ENCODE measurements at regions not wholly inside any gene's neighbourhood (a gene's known extent, or its start where the extent isn't known, plus 50 kb on each side); places are given as distances from the start of the nearest gene placed in this dataset.

GRCh38 chr11:122045181-122045586 lies 70.8 kb downstream of the BLID start:
- Mint-ChIP-seq H3K4me1 (ENCODE audit: low read depth, unreplicated experiment) (peaks cover 28% of the 10 kb centered on the region), H3K27ac (ENCODE audit: unreplicated experiment) (peak overlapping the region; percentile 76), H3K36me3 (ENCODE audit: low read depth, unreplicated experiment) (peaks cover 6% of the 10 kb centered on the region), H3K27me3 (ENCODE audit: low read depth, unreplicated experiment) (no peaks in the 10 kb centered on the region), H3K9me3 (ENCODE audit: unreplicated experiment) (no peaks in the 10 kb centered on the region), H3K4me3 (ENCODE audit: unreplicated experiment) (no peak overlapping the region)
- Histone ChIP-seq H3K9ac (ENCODE audit: low read length) (peak overlapping the region; percentile 19), H3K27ac (ENCODE audit: low read depth, low read length) (peak overlapping the region; percentile 84), H3K4me2 (ENCODE audit: low read length) (peak overlapping the region; percentile 39), H3K36me3 (ENCODE audit: insufficient read depth, low read length) (no peaks in the 10 kb centered on the region), H3K4me3 (ENCODE audit: insufficient read depth, low read depth, low read length) (no peak overlapping the region), H3K4me1 (ENCODE audit: insufficient read depth, low read length) (peaks cover 35% of the 10 kb centered on the region), H3K79me2 (ENCODE audit: insufficient read depth, low read length) (no peaks in the 10 kb centered on the region), H3K9me3 (ENCODE audit: insufficient read depth, low read depth, low read length) (no peaks in the 10 kb centered on the region), H3K27me3 (ENCODE audit: insufficient read depth, low read length) (no peaks in the 10 kb centered on the region), H4K20me1 (ENCODE audit: insufficient read depth, low read length) (no peaks in the 10 kb centered on the region), H2AFZ (ENCODE audit: low read depth, low read length) (no peak overlapping the region)
- peak; percentile 93 for DNase-seq (ENCODE audit: low read depth)
- peak; percentile 97 for FAIRE-seq
- no peak for TF ChIP-seq EZH2 (IDR thresholded peaks at IDR 0.05; ENCODE audit: insufficient read depth, low read length)
- no peak for TF ChIP-seq CTCF (IDR thresholded peaks at IDR 0.05; ENCODE audit: insufficient read depth, low read depth, low read length)

- Mint-ChIP-seq H3K27me3 (ENCODE audit: low read depth, unreplicated experiment) (no peaks in the 10 kb centered on the region), H3K9me3 (ENCODE audit: unreplicated experiment) (no peaks in the 10 kb centered on the region), H3K36me3 (ENCODE audit: low read depth, unreplicated experiment) (peaks cover 6% of the 10 kb centered on the region), H3K4me1 (ENCODE audit: low read depth, unreplicated experiment) (peaks cover 35% of the 10 kb centered on the region), H3K27ac (ENCODE audit: unreplicated experiment) (no peak overlapping the region), H3K4me3 (ENCODE audit: unreplicated experiment) (no peak overlapping the region)
- Histone ChIP-seq H3K36me3 (ENCODE audit: insufficient read depth, low read length) (no peaks in the 10 kb centered on the region), H3K79me2 (ENCODE audit: insufficient read depth, low read length) (no peaks in the 10 kb centered on the region), H2AFZ (ENCODE audit: low read depth, low read length) (no peak overlapping the region), H3K9ac (ENCODE audit: low read length) (peak overlapping the region; percentile 1), H3K9me3 (ENCODE audit: insufficient read depth, low read depth, low read length) (no peaks in the 10 kb centered on the region), H3K4me1 (ENCODE audit: insufficient read depth, low read length) (peaks cover 35% of the 10 kb centered on the region), H3K27me3 (ENCODE audit: insufficient read depth, low read length) (no peaks in the 10 kb centered on the region), H3K4me2 (ENCODE audit: low read length) (peak overlapping the region; percentile 31), H3K27ac (ENCODE audit: low read depth, low read length) (peak overlapping the region; percentile 23), H3K4me3 (ENCODE audit: insufficient read depth, low read depth, low read length) (no peak overlapping the region), H4K20me1 (ENCODE audit: insufficient read depth, low read length) (no peaks in the 10 kb centered on the region)
- DNase-seq (ENCODE audit: low read depth), result no peak
- peak; percentile 72 for FAIRE-seq
- TF ChIP-seq EZH2 (IDR thresholded peaks at IDR 0.05; ENCODE audit: insufficient read depth, low read length), result no peak
- no peak for TF ChIP-seq CTCF (IDR thresholded peaks at IDR 0.05; ENCODE audit: insufficient read depth, low read depth, low read length)
Measured at GRCh38 chr11:122044086-122044485, 71.9 kb downstream of the BLID start.

- Mint-ChIP-seq H3K27me3 (ENCODE audit: low read depth, unreplicated experiment) (no peaks in the 10 kb centered on the region), H3K36me3 (ENCODE audit: low read depth, unreplicated experiment) (peaks cover 3% of the 10 kb centered on the region), H3K4me3 (ENCODE audit: unreplicated experiment) (no peak overlapping the region), H3K4me1 (ENCODE audit: low read depth, unreplicated experiment) (peaks cover 40% of the 10 kb centered on the region), H3K27ac (ENCODE audit: unreplicated experiment) (no peak overlapping the region), H3K9me3 (ENCODE audit: unreplicated experiment) (no peaks in the 10 kb centered on the region)
- no peaks in the 10 kb centered on the region for H3K36me3 ChIP-seq (ENCODE audit: insufficient read depth, low read length)
- no peak overlapping the region for H3K4me2 ChIP-seq (ENCODE audit: low read length)
- no peaks in the 10 kb centered on the region for H4K20me1 ChIP-seq (ENCODE audit: insufficient read depth, low read length)
- no peaks in the 10 kb centered on the region for H3K9me3 ChIP-seq (ENCODE audit: insufficient read depth, low read depth, low read length)
- no peak for DNase-seq (ENCODE audit: low read depth)
- H3K79me2 ChIP-seq (ENCODE audit: insufficient read depth, low read length), result no peaks in the 10 kb centered on the region
- no peaks in the 10 kb centered on the region for H3K27me3 ChIP-seq (ENCODE audit: insufficient read depth, low read length)
- no peak overlapping the region for H3K27ac ChIP-seq (ENCODE audit: low read depth, low read length)
- TF ChIP-seq CTCF (IDR thresholded peaks at IDR 0.05; ENCODE audit: insufficient read depth, low read depth, low read length), result no peak
- no peak for TF ChIP-seq EZH2 (IDR thresholded peaks at IDR 0.05; ENCODE audit: insufficient read depth, low read length)
- no peak overlapping the region for H3K4me3 ChIP-seq (ENCODE audit: insufficient read depth, low read depth, low read length)
- H3K4me1 ChIP-seq (ENCODE audit: insufficient read depth, low read length), result peaks cover 36% of the 10 kb centered on the region
- FAIRE-seq, result no peak
- no peak overlapping the region for H3K9ac ChIP-seq (ENCODE audit: low read length)
- H2AFZ ChIP-seq (ENCODE audit: low read depth, low read length), result no peak overlapping the region
Measured at GRCh38 chr11:122042981-122043380, 73.0 kb downstream of the BLID start.

Data from astrocyte (in vitro differentiated cells and primary cell).